Liver (tissue), 3 donors: ENCODE measurements at regions not wholly inside any gene's neighbourhood (a gene's known extent, or its start where the extent isn't known, plus 50 kb on each side); places are given as distances from the start of the nearest gene placed in this dataset.

Experiments
- ATF3 ChIP-seq: IDR thresholded peaks from 2 replicates; pipeline ENCODE4 v1.6.1; 2016; ENCODE audit warnings: antibody characterized with exemption
- EGR1 ChIP-seq, 2 donors: IDR thresholded peaks; 2 replicates each; pipeline ENCODE4 v1.6.1; 2016 to 2018; ENCODE audit warnings: antibody characterized with exemption in 2 of 2, low read depth in 2 of 2
- FOXA1 ChIP-seq: IDR thresholded peaks from 2 replicates; pipeline ENCODE4 v1.6.1; 2016; ENCODE audit warnings: antibody characterized with exemption
- GABPA ChIP-seq, 2 donors: IDR thresholded peaks in 1 of 2; conservative IDR thresholded peaks in 1 of 2; 2 replicates each; pipeline ENCODE4 v1.6.1; 2016; ENCODE audit warnings: antibody characterized with exemption in 2 of 2, mild to moderate bottlenecking in 1 of 2, moderate library complexity in 1 of 2
- JUND ChIP-seq, 2 donors: IDR thresholded peaks; 2 replicates each; pipeline ENCODE4 v1.6.1; 2016; ENCODE audit warnings: antibody characterized with exemption in 2 of 2
- MAX ChIP-seq: IDR thresholded peaks from 2 replicates; pipeline ENCODE4 v1.6.1; 2016; ENCODE audit warnings: antibody characterized with exemption
- NR2F2 ChIP-seq: IDR thresholded peaks from 2 replicates; pipeline ENCODE4 v1.6.1; 2016; ENCODE audit warnings: antibody characterized with exemption
- RAD21 ChIP-seq, 2 donors: IDR thresholded peaks; 2 replicates each; pipeline ENCODE4 v1.6.1; 2016; ENCODE audit warnings: antibody characterized with exemption in 2 of 2, mild to moderate bottlenecking in 2 of 2
- REST ChIP-seq: IDR thresholded peaks from 2 replicates; pipeline ENCODE4 v1.6.1; 2016; ENCODE audit warnings: antibody characterized with exemption, mild to moderate bottlenecking
- SP1 ChIP-seq: IDR thresholded peaks from 2 replicates; pipeline ENCODE4 v1.6.1; 2018; ENCODE audit warnings: antibody characterized with exemption, mild to moderate bottlenecking
- TAF1 ChIP-seq: conservative IDR thresholded peaks from 2 replicates; pipeline ENCODE4 v1.6.1; 2016; ENCODE audit warnings: antibody characterized with exemption, mild to moderate bottlenecking
- YY1 ChIP-seq: IDR thresholded peaks from 2 replicates; pipeline ENCODE4 v1.6.1; 2016; ENCODE audit warnings: antibody characterized with exemption, mild to moderate bottlenecking
- TF ChIP-seq, protein P1 (sequence below): fragments of 150-350 bp; IDR thresholded peaks from 2 replicates; pipeline ENCODE4 v1.5.1; 2017; ENCODE audit warnings: improper control_type of control experiment, low read depth, low read length; ENCODE audit not compliant: missing input control
- TF ChIP-seq, protein P2 (sequence below): IDR thresholded peaks from 2 replicates; pipeline ENCODE4 v1.6.1; 2016; ENCODE audit warnings: antibody characterized with exemption
- donor health status: healthy.
- donor health status: healthy.

- no peak for TF ChIP-seq MAX
- TF ChIP-seq, protein P1, sequence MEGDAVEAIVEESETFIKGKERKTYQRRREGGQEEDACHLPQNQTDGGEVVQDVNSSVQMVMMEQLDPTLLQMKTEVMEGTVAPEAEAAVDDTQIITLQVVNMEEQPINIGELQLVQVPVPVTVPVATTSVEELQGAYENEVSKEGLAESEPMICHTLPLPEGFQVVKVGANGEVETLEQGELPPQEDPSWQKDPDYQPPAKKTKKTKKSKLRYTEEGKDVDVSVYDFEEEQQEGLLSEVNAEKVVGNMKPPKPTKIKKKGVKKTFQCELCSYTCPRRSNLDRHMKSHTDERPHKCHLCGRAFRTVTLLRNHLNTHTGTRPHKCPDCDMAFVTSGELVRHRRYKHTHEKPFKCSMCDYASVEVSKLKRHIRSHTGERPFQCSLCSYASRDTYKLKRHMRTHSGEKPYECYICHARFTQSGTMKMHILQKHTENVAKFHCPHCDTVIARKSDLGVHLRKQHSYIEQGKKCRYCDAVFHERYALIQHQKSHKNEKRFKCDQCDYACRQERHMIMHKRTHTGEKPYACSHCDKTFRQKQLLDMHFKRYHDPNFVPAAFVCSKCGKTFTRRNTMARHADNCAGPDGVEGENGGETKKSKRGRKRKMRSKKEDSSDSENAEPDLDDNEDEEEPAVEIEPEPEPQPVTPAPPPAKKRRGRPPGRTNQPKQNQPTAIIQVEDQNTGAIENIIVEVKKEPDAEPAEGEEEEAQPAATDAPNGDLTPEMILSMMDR, result no peak
- no peak for TF ChIP-seq RAD21 (IDR thresholded peaks at IDR 0.05)
- TF ChIP-seq NR2F2, result no peak
- no peak for TF ChIP-seq REST
- TF ChIP-seq GABPA (IDR thresholded peaks at IDR 0.05 in 1 of 2, conservative IDR thresholded peaks at IDR 0.05 in 1 of 2), result no peak
- no peak for TF ChIP-seq YY1
- TF ChIP-seq TAF1, result no peak
- TF ChIP-seq JUND (IDR thresholded peaks at IDR 0.05), result no peak
- no peak for TF ChIP-seq SP1
- no peak for TF ChIP-seq EGR1 (IDR thresholded peaks at IDR 0.05; ENCODE audit: low read depth in 2 of 2)
- TF ChIP-seq ATF3, result no peak
- TF ChIP-seq, protein P2, sequence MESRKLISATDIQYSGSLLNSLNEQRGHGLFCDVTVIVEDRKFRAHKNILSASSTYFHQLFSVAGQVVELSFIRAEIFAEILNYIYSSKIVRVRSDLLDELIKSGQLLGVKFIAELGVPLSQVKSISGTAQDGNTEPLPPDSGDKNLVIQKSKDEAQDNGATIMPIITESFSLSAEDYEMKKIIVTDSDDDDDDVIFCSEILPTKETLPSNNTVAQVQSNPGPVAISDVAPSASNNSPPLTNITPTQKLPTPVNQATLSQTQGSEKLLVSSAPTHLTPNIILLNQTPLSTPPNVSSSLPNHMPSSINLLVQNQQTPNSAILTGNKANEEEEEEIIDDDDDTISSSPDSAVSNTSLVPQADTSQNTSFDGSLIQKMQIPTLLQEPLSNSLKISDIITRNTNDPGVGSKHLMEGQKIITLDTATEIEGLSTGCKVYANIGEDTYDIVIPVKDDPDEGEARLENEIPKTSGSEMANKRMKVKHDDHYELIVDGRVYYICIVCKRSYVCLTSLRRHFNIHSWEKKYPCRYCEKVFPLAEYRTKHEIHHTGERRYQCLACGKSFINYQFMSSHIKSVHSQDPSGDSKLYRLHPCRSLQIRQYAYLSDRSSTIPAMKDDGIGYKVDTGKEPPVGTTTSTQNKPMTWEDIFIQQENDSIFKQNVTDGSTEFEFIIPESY, result no peak
- no peak for TF ChIP-seq FOXA1
Measured at GRCh38 chr6:65943548-65943947, 236.5 kb upstream of the EYS start.
